ENCODE measurements at regions not wholly inside any gene's neighbourhood (a gene's known extent, or its start where the extent isn't known, plus 50 kb on each side); places are given as distances from the start of the nearest gene placed in this dataset.
"Not testable (repeated sequence)": the region's sequence is repeated elsewhere in the genome, so short reads cannot be mapped to it uniquely, and the experiment has no call there.

DNA sequence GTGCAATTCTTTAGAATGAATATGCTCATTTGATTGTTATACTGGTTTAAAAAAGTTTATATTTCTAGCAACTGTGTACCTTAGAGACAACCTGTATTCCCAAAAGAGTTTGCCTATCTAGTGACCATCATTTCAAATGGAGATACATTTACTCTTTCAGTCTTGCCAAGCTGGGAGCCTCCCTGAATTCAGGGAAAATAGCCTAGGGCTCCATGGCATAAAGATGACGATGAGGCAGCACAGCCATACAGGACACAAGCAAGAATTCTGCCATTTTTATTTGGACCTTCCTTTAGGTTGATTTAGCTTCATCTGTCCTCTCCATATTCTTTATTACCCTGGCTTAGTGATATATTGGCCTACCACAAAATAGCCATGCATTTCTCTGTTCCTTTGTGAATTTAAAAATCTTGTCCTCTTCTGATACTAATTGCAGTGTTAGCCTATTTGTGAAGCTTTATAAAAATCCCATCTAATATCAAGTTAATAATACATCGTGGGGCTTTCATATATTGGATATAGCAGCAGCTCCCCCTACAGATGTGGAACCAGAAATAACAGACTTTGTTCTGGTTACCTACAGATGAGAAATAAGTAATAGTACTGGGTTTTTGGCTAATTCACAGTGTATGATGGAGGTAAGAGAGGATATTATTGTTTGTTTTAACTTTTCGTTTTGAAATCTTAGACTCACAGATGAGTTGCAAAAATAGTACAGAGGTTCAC, 1661.9 kb upstream of the PIK3C3 start:
- no peaks in the 10 kb centered on the region for H3F3A ChIP-seq (ENCODE audit: low read depth)
- H3K4me1 ChIP-seq, result no peaks in the 10 kb centered on the region
- H3K36me3 ChIP-seq, result no peaks in the 10 kb centered on the region
- no peaks in the 10 kb centered on the region for H3K27me3 ChIP-seq
- peak; percentile 44 for DNase-seq (ENCODE audit: low spot score)
- H3K27ac Mint-ChIP-seq, result no peak overlapping the region
- no peaks in the 10 kb centered on the region for H4K20me1 ChIP-seq (ENCODE audit: low read depth)
- H3K4me1 Mint-ChIP-seq, result no peaks in the 10 kb centered on the region
- no peak overlapping the region for H2AFZ ChIP-seq (replicated peaks)
- no peaks in the 10 kb centered on the region for H3K9me3 ChIP-seq (ENCODE audit: low read depth)
- H3K36me3 Mint-ChIP-seq, result peaks cover 2% of the 10 kb centered on the region
- no peak overlapping the region for H3K9ac ChIP-seq
- no peak overlapping the region for H3K4me3 Mint-ChIP-seq
- H3K27me3 Mint-ChIP-seq (ENCODE audit: insufficient read depth, low read depth), result no peaks in the 10 kb centered on the region
- H3K4me3 ChIP-seq, result no peak overlapping the region
- H3K27ac ChIP-seq, result no peak overlapping the region
- TF ChIP-seq, protein P1, sequence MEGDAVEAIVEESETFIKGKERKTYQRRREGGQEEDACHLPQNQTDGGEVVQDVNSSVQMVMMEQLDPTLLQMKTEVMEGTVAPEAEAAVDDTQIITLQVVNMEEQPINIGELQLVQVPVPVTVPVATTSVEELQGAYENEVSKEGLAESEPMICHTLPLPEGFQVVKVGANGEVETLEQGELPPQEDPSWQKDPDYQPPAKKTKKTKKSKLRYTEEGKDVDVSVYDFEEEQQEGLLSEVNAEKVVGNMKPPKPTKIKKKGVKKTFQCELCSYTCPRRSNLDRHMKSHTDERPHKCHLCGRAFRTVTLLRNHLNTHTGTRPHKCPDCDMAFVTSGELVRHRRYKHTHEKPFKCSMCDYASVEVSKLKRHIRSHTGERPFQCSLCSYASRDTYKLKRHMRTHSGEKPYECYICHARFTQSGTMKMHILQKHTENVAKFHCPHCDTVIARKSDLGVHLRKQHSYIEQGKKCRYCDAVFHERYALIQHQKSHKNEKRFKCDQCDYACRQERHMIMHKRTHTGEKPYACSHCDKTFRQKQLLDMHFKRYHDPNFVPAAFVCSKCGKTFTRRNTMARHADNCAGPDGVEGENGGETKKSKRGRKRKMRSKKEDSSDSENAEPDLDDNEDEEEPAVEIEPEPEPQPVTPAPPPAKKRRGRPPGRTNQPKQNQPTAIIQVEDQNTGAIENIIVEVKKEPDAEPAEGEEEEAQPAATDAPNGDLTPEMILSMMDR (IDR thresholded peaks at IDR 0.05), result peak; percentile 67
- TF ChIP-seq EZH2phosphoT487 (IDR thresholded peaks at IDR 0.05), result no peak
- TF ChIP-seq EZH2 (IDR thresholded peaks at IDR 0.05), result no peak
- no peak overlapping the region for H3K4me2 ChIP-seq
- H3K9me3 Mint-ChIP-seq, result peaks cover 7% of the 10 kb centered on the region
- H3K79me2 ChIP-seq (ENCODE audit: low read depth), result no peaks in the 10 kb centered on the region

DNA sequence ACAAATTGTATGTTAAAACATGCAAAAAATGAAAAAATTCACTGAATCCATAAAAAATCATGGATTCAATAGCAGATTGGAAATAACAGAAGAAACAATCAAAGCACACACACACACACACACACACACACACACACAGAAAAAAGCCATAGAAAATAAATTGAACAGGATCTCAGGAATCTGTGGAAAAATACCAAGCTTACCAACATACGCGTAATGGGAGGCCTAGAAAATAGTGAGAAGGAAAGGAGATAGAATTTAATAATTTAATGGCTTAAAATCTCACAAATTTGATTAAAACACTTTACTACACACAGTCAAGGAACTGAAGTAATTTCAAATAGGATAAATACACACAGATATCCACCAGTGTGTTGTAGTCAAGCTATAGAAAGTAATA, 1671.5 kb upstream of the PIK3C3 start:
- TF ChIP-seq EZH2 (IDR thresholded peaks at IDR 0.05), result no peak
- no peak for TF ChIP-seq EZH2phosphoT487 (IDR thresholded peaks at IDR 0.05)
- TF ChIP-seq, protein P1 (IDR thresholded peaks at IDR 0.05), result no peak
- Histone ChIP-seq H3K36me3 (no peaks in the 10 kb centered on the region), H3K4me1 (no peaks in the 10 kb centered on the region), H3K27me3 (no peaks in the 10 kb centered on the region), H3K9ac (no peak overlapping the region), H3K79me2 (ENCODE audit: low read depth) (no peaks in the 10 kb centered on the region), H3K4me2 (no peak overlapping the region), H4K20me1 (ENCODE audit: low read depth) (no peaks in the 10 kb centered on the region), H3K27ac (no peak overlapping the region), H2AFZ (replicated peaks) (no peak overlapping the region), H3F3A (ENCODE audit: low read depth) (no peaks in the 10 kb centered on the region), H3K4me3 (no peak overlapping the region), H3K9me3 (ENCODE audit: low read depth) (no peaks in the 10 kb centered on the region)
- Mint-ChIP-seq H3K4me3 (no peak overlapping the region), H3K27ac (no peak overlapping the region), H3K36me3 (peaks cover 1% of the 10 kb centered on the region), H3K27me3 (ENCODE audit: insufficient read depth, low read depth) (peaks cover 4% of the 10 kb centered on the region), H3K9me3 (peaks cover 21% of the 10 kb centered on the region), H3K4me1 (no peaks in the 10 kb centered on the region)
- no peak for DNase-seq (ENCODE audit: low spot score)

DNA sequence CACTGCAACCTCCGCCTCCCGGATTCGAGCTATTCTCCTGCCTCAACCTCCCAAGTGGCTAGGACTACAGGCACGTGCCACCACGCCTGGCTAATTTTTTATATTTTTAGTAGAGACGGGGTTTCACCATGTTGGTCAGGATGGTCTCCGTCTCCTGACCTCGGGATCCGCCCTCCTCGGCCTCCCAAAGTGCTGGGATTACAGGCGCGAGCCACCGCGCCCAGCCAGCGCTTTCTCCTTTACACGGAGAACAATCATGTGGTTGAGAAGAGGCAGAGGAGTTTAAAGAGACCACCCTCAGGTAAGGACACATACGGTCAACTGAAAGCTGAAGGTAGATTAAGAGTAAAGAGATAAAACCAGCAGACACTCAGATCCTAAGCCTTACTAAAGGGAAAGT, 1673.7 kb upstream of the PIK3C3 start:
- H3K36me3 ChIP-seq; H3K27ac Mint-ChIP-seq; H3K9ac ChIP-seq; H3K4me1 ChIP-seq; H4K20me1 ChIP-seq (ENCODE audit: low read depth); H3K36me3 Mint-ChIP-seq; H3K4me2 ChIP-seq; H2AFZ ChIP-seq (replicated peaks); H3F3A ChIP-seq (ENCODE audit: low read depth); DNase-seq (ENCODE audit: low spot score); H3K4me3 Mint-ChIP-seq; H3K27me3 Mint-ChIP-seq (ENCODE audit: insufficient read depth, low read depth); H3K79me2 ChIP-seq (ENCODE audit: low read depth); H3K4me1 Mint-ChIP-seq; H3K27ac ChIP-seq; H3K9me3 ChIP-seq (ENCODE audit: low read depth); H3K27me3 ChIP-seq; H3K4me3 ChIP-seq: not testable (repeated sequence)
- H3K9me3 Mint-ChIP-seq, result peaks cover 28% of the 10 kb centered on the region

DNA sequence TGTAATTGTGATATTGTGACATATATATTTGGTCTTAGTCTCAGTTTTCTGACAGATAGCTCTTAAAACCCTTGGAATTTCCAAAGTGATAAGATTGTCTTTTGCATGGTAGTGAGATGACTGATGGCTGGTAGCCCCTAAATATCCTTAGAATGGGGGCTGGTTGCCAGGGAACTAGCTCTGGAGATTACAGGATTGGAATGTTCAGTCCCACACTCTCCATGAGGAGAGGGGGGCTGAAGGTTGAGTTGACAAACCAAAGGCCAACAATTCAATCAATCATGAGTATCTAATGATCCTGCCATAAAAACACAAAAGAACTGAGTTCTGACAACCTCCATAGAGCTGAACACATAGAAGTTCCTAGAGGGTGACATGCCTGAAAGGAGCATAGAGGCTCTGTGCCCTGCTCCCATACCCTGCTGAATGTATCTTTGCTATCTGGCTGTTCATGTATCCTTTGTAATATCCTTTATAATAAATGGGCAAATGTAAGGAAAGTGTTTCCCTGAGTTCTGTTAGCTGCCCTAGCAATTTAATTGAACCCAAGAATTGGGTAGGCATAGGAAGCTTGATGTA, 1680.3 kb upstream of the PIK3C3 start:
- TF ChIP-seq EZH2phosphoT487 (IDR thresholded peaks at IDR 0.05) (no peak), EZH2 (IDR thresholded peaks at IDR 0.05) (no peak)
- TF ChIP-seq, protein P1 (IDR thresholded peaks at IDR 0.05), result no peak
- no peak overlapping the region for H2AFZ ChIP-seq (replicated peaks)
- no peaks in the 10 kb centered on the region for H3K36me3 ChIP-seq
- Mint-ChIP-seq H3K27me3 (ENCODE audit: insufficient read depth, low read depth) (peaks cover 4% of the 10 kb centered on the region), H3K9me3 (peaks cover 10% of the 10 kb centered on the region), H3K27ac (peak overlapping the region; percentile 86), H3K4me3 (no peak overlapping the region), H3K36me3 (no peaks in the 10 kb centered on the region), H3K4me1 (peaks cover 21% of the 10 kb centered on the region)
- H3K4me2 ChIP-seq, result no peak overlapping the region
- H3K27ac ChIP-seq, result no peak overlapping the region
- no peaks in the 10 kb centered on the region for H3K4me1 ChIP-seq
- H3K27me3 ChIP-seq, result no peaks in the 10 kb centered on the region
- no peak for DNase-seq (ENCODE audit: low spot score)
- no peaks in the 10 kb centered on the region for H3K9me3 ChIP-seq (ENCODE audit: low read depth)
- no peak overlapping the region for H3K4me3 ChIP-seq
- H3K9ac ChIP-seq, result no peak overlapping the region
- H3K79me2 ChIP-seq (ENCODE audit: low read depth), result no peaks in the 10 kb centered on the region
- H4K20me1 ChIP-seq (ENCODE audit: low read depth), result no peaks in the 10 kb centered on the region
- no peaks in the 10 kb centered on the region for H3F3A ChIP-seq (ENCODE audit: low read depth)
